Gastrocnemius medialis (tissue), 4 donors: ENCODE measurements at regions not wholly inside any gene's neighbourhood (a gene's known extent, or its start where the extent isn't known, plus 50 kb on each side); places are given as distances from the start of the nearest gene placed in this dataset.

ENCODE experiments used
- POLR2A ChIP-seq, 2 donors: fragments of 450-650 bp; IDR thresholded peaks; one replicate each; pipeline ENCODE4 v1.6.1; 2017; ENCODE audit warnings: antibody characterized with exemption in 2 of 2, mild to moderate bottlenecking in 2 of 2, moderate library complexity in 2 of 2
- TF ChIP-seq, protein P1 (sequence below), 5 experiments: fragments of 450-650 bp in 3 of 5; fragments of 200-600 bp in 2 of 5; sonication (generic) in 2 of 5; IDR thresholded peaks in 4 of 5; conservative IDR thresholded peaks in 1 of 5; 1 replicate in 4 of 5; 2 replicates in 1 of 5; pipeline ENCODE4 v1.5.1; 2016 to 2019; ENCODE audit warnings: antibody characterized with exemption in 5 of 5, mild to moderate bottlenecking in 3 of 5, moderate library complexity in 3 of 5

- TF ChIP-seq, protein P1, sequence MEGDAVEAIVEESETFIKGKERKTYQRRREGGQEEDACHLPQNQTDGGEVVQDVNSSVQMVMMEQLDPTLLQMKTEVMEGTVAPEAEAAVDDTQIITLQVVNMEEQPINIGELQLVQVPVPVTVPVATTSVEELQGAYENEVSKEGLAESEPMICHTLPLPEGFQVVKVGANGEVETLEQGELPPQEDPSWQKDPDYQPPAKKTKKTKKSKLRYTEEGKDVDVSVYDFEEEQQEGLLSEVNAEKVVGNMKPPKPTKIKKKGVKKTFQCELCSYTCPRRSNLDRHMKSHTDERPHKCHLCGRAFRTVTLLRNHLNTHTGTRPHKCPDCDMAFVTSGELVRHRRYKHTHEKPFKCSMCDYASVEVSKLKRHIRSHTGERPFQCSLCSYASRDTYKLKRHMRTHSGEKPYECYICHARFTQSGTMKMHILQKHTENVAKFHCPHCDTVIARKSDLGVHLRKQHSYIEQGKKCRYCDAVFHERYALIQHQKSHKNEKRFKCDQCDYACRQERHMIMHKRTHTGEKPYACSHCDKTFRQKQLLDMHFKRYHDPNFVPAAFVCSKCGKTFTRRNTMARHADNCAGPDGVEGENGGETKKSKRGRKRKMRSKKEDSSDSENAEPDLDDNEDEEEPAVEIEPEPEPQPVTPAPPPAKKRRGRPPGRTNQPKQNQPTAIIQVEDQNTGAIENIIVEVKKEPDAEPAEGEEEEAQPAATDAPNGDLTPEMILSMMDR (IDR thresholded peaks at IDR 0.05 in 4 of 5, conservative IDR thresholded peaks at IDR 0.05 in 1 of 5): no peak
- no peak for TF ChIP-seq POLR2A (IDR thresholded peaks at IDR 0.05)
These were observed 163.0 kb upstream of the NUDT4 start for GRCh38 chr12:93214523-93215289.
